Mesothelial cell of epicardium (in vitro differentiated cells): ENCODE measurements at regions not wholly inside any gene's neighbourhood (a gene's known extent, or its start where the extent isn't known, plus 50 kb on each side); places are given as distances from the start of the nearest gene placed in this dataset.

ENCODE experiments used
- DNase-seq, 2 experiments: peaks; one replicate each; pipeline ENCODE4 v3.0.0; 2021; ENCODE audit warnings: low spot score in 2 of 2; ENCODE audit not compliant: unreplicated experiment in 2 of 2
- H3K27ac Mint-ChIP-seq: 2 replicates; pipeline ENCODE4 v1.8.0; 2021; ENCODE audit warnings: mixed read lengths
- H3K27me3 Mint-ChIP-seq: 2 replicates; pipeline ENCODE4 v1.8.0; 2021; ENCODE audit warnings: low read depth, mixed read lengths
- H3K36me3 Mint-ChIP-seq: 2 replicates; pipeline ENCODE4 v1.8.0; 2021; ENCODE audit warnings: mixed read lengths
- H3K4me1 Mint-ChIP-seq: 2 replicates; pipeline ENCODE4 v1.8.0; 2021; ENCODE audit warnings: mixed read lengths
- H3K4me3 Mint-ChIP-seq: 2 replicates; pipeline ENCODE4 v1.8.0; 2021; ENCODE audit warnings: mild to moderate bottlenecking, moderate library complexity, mixed read lengths
- H3K9me3 Mint-ChIP-seq: 2 replicates; pipeline ENCODE4 v1.8.0; 2021; ENCODE audit warnings: mixed read lengths
- TF ChIP-seq, protein P1 (sequence below): fragments of 200-600 bp; sonication (generic); IDR thresholded peaks from one replicate; pipeline ENCODE4 v1.5.0; 2021; ENCODE audit warnings: antibody characterized with exemption; ENCODE audit not compliant: unreplicated experiment

DNA sequence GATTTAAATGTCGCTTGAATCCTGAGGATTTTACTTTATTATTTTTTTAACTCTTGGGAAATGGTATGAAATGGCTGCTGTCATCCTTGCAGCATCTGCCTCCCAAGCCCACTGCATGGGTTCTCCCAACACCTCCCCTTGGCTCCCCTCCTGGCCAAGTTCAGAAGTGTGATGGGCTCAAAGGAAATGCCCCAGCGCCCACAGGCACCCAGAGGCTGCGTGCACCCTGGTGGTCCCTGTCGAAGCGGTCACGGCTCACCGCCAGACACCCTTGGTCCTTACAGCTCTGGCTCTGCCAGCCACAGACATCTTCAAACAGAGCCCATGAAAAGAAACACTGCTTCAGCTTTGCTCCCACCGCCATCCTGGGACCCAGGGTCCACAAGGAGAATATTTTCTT, 334.7 kb downstream of the SOX9 start:
- Mint-ChIP-seq H3K9me3 (peaks cover 5% of the 10 kb centered on the region), H3K4me3 (no peak overlapping the region), H3K27ac (no peak overlapping the region), H3K4me1 (peaks cover 28% of the 10 kb centered on the region), H3K36me3 (no peaks in the 10 kb centered on the region), H3K27me3 (no peaks in the 10 kb centered on the region)
- DNase-seq: no peak
- TF ChIP-seq, protein P1, sequence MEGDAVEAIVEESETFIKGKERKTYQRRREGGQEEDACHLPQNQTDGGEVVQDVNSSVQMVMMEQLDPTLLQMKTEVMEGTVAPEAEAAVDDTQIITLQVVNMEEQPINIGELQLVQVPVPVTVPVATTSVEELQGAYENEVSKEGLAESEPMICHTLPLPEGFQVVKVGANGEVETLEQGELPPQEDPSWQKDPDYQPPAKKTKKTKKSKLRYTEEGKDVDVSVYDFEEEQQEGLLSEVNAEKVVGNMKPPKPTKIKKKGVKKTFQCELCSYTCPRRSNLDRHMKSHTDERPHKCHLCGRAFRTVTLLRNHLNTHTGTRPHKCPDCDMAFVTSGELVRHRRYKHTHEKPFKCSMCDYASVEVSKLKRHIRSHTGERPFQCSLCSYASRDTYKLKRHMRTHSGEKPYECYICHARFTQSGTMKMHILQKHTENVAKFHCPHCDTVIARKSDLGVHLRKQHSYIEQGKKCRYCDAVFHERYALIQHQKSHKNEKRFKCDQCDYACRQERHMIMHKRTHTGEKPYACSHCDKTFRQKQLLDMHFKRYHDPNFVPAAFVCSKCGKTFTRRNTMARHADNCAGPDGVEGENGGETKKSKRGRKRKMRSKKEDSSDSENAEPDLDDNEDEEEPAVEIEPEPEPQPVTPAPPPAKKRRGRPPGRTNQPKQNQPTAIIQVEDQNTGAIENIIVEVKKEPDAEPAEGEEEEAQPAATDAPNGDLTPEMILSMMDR: no peak

DNA sequence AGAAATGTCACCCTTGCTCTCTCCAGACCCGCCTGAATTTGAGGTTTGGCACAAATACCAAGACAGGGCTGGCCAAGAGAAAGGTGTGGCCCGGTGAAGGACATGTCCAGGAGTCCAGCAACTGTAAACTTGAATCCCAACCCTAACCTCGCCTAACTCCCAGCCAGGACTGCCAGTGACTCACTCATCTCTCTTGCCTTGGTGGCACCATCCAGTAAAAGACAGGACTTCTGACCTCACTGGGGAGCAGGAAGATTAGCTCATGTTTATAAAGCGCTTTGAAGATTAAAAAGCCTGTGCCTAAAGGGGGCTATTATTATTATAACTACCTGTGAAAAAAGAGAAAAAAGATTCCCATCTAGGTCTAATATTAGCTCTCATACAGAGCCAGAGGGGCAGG, 335.3 kb downstream of the SOX9 start:
- Mint-ChIP-seq H3K27me3 (no peaks in the 10 kb centered on the region), H3K9me3 (peaks cover 5% of the 10 kb centered on the region), H3K4me3 (no peak overlapping the region), H3K36me3 (no peaks in the 10 kb centered on the region), H3K27ac (no peak overlapping the region), H3K4me1 (peaks cover 31% of the 10 kb centered on the region)
- no peak for DNase-seq
- TF ChIP-seq, protein P1: no peak

DNA sequence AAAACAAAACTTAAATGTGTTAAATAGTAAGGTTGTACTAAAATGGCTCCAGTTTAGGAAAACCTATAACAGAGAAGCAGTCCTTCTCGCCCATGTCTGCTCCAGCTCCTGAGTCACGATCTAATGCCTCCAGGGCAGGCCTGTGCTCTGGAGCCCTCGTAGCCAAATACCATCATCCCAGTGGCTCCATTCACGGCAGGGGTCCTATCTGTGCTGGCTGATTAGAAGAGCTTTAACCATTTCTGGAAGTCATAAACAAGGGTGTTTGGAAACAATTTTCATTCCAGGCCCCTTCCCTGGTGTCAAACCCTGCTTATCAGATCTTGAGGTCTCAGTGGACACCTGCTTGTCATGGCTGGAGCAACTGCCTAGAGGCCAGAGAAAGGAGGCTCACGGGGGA, 336.9 kb downstream of the SOX9 start:
- TF ChIP-seq, protein P1: no peak
- peaks cover 10% of the 10 kb centered on the region for H3K9me3 Mint-ChIP-seq
- H3K36me3 Mint-ChIP-seq: no peaks in the 10 kb centered on the region
- H3K27ac Mint-ChIP-seq: peak overlapping the region; percentile 39
- peaks cover 30% of the 10 kb centered on the region for H3K4me1 Mint-ChIP-seq
- H3K27me3 Mint-ChIP-seq: no peaks in the 10 kb centered on the region
- no peak for DNase-seq
- H3K4me3 Mint-ChIP-seq: no peak overlapping the region

DNA sequence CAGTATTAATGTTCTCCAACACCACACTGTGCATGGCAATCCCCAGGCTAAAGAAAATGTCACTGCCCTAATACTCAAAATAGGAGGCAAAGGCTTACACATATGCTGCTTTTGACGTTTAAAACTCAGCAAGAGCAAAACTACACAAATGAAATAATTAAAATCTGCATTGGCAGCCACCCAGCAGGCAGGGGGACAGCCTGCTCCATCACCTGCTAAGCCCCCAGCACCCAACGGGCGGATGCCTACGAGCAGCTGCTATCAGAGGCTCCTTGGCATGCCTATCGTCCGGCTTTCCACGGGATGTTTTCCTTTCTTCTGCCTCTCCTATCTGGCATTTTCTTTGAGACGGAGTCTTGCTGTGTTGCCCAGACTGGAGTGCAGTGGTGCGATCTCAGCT, 337.5 kb downstream of the SOX9 start:
- H3K36me3 Mint-ChIP-seq: no peaks in the 10 kb centered on the region
- peaks cover 10% of the 10 kb centered on the region for H3K9me3 Mint-ChIP-seq
- H3K27me3 Mint-ChIP-seq: no peaks in the 10 kb centered on the region
- peak overlapping the region; percentile 55 for H3K27ac Mint-ChIP-seq
- peaks cover 30% of the 10 kb centered on the region for H3K4me1 Mint-ChIP-seq
- no peak for DNase-seq
- no peak overlapping the region for H3K4me3 Mint-ChIP-seq
- TF ChIP-seq, protein P1: no peak

DNA sequence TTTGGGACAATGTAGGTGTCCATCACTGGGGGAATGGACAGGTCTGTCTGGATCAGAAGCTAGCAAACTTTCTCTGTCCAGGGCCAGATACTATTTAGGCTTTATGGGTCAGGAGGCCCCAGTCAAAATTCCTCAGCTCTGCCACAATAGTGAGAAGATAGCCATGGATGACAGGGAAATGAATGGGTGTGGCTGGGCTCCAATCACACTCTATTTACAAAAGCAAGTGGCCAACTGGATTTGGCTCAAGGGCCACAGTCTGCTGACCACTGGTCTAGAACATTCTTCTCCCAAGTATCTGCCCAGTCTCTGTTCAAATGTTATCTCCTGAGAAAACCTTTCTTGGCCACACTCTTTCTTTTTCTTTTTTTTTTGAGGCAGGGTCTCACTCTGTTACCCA, 339.9 kb downstream of the SOX9 start:
- peaks cover 5% of the 10 kb centered on the region for H3K9me3 Mint-ChIP-seq
- H3K36me3 Mint-ChIP-seq: no peaks in the 10 kb centered on the region
- TF ChIP-seq, protein P1: no peak
- DNase-seq: no peak
- H3K4me1 Mint-ChIP-seq: peaks cover 42% of the 10 kb centered on the region
- no peaks in the 10 kb centered on the region for H3K27me3 Mint-ChIP-seq
- H3K27ac Mint-ChIP-seq: peak overlapping the region; percentile 31
- H3K4me3 Mint-ChIP-seq: no peak overlapping the region

DNA sequence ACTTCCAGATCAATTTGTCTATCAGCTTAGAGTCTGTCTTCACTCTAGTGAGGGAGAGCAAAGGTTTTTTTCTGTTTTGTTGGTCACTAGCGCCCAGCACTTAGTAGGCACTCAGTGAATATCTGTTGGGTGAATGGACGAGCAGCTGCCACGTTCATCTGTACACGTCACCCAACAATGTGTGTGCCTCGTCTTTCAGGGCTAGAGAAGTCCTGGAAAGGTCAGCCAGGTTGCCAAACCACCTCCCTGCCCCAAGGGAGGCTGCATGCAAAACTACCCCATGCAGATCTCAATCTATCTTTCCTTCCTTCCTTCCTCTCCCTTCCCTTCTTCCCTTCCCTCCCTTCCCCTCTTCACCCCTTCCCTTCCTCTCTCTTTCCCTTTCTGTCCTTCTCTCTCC, 340.9 kb downstream of the SOX9 start:
- H3K27ac Mint-ChIP-seq: no peak overlapping the region
- peaks cover 5% of the 10 kb centered on the region for H3K9me3 Mint-ChIP-seq
- H3K4me1 Mint-ChIP-seq: peaks cover 48% of the 10 kb centered on the region
- no peaks in the 10 kb centered on the region for H3K27me3 Mint-ChIP-seq
- H3K4me3 Mint-ChIP-seq: no peak overlapping the region
- no peaks in the 10 kb centered on the region for H3K36me3 Mint-ChIP-seq
- TF ChIP-seq, protein P1: no peak
- no peak for DNase-seq
